Occipital lobe (tissue), 1 donor: ENCODE measurements at regions not wholly inside any gene's neighbourhood (a gene's known extent, or its start where the extent isn't known, plus 50 kb on each side); places are given as distances from the start of the nearest gene placed in this dataset.
"Not testable (repeated sequence)": the region's sequence is repeated elsewhere in the genome, so short reads cannot be mapped to it uniquely, and the experiment has no call there.

Experiments
- DNase-seq: peaks from one replicate; lab custom pipeline; 2025; lab: John Stamatoyannopoulos, UW

- no peak for DNase-seq
Measured at GRCh38 chr5:66348387-66349125, 204.5 kb downstream of the SREK1 start.

GRCh38 chr5:66351813-66352212 lies 207.7 kb downstream of the SREK1 start:
- no peak for DNase-seq

GRCh38 chr5:66353186-66353585 lies 209.1 kb downstream of the SREK1 start:
- no peak for DNase-seq

GRCh38 chr5:66354422-66354821 lies 210.3 kb downstream of the SREK1 start:
- DNase-seq: no peak

GRCh38 chr5:66356011-66356565 lies 212.0 kb downstream of the SREK1 start:
- DNase-seq: no peak

- DNase-seq: no peak
Measured at GRCh38 chr5:66358741-66359140, 214.6 kb downstream of the SREK1 start.

GRCh38 chr5:66361070-66361469 lies 217.0 kb downstream of the SREK1 start:
- DNase-seq: no peak

- DNase-seq: no peak
Measured at GRCh38 chr5:66362046-66362445, 217.9 kb downstream of the SREK1 start.

- DNase-seq: no peak
Measured at GRCh38 chr5:66362687-66363086, 218.6 kb downstream of the SREK1 start.

- DNase-seq: no peak
Measured at GRCh38 chr5:66363097-66363496, 219.0 kb downstream of the SREK1 start.

- DNase-seq: no peak
Measured at GRCh38 chr5:66364186-66364585, 220.1 kb downstream of the SREK1 start.

- DNase-seq: no peak
Measured at GRCh38 chr5:66365981-66366380, 221.9 kb downstream of the SREK1 start.

- no peak for DNase-seq
Measured at GRCh38 chr5:66367814-66368541, 223.9 kb downstream of the SREK1 start.

- DNase-seq: no peak
Measured at GRCh38 chr5:66368811-66369210, 224.7 kb downstream of the SREK1 start.

GRCh38 chr5:66377747-66378146 lies 218.4 kb upstream of the MAST4 start:
- no peak for DNase-seq

GRCh38 chr5:66378407-66378806 lies 217.8 kb upstream of the MAST4 start:
- DNase-seq: no peak

GRCh38 chr5:66382152-66382551 lies 214.0 kb upstream of the MAST4 start:
- no peak for DNase-seq

GRCh38 chr5:66405145-66405544 lies 191.0 kb upstream of the MAST4 start:
- not testable (repeated sequence) for DNase-seq

- DNase-seq: no peak
Measured at GRCh38 chr5:66406761-66407336, 189.3 kb upstream of the MAST4 start.

GRCh38 chr5:66407765-66408164 lies 188.4 kb upstream of the MAST4 start:
- DNase-seq: no peak

GRCh38 chr5:66408576-66408975 lies 187.6 kb upstream of the MAST4 start:
- DNase-seq: no peak

GRCh38 chr5:66410122-66410521 lies 186.1 kb upstream of the MAST4 start:
- no peak for DNase-seq
